MM.1S (cell line): ENCODE measurements at regions not wholly inside any gene's neighbourhood (a gene's known extent, or its start where the extent isn't known, plus 50 kb on each side); places are given as distances from the start of the nearest gene placed in this dataset.

Experiments
- DNase-seq: peaks from one replicate; pipeline ENCODE4 v3.0.0-alpha.2; 2015
- H2AFZ ChIP-seq: fragments of 300-600 bp; sonication (generic); 2 replicates; pipeline ENCODE4 v1.6.0; 2016; ENCODE audit warnings: antibody characterized with exemption, low read length
- H3F3A ChIP-seq: fragments of 300-600 bp; sonication (generic); 2 replicates; pipeline ENCODE4 v1.6.1; 2016; ENCODE audit warnings: mild to moderate bottlenecking, antibody characterized with exemption, low read length, moderate library complexity, mixed read lengths; ENCODE audit not compliant: insufficient read depth
- H3K27ac ChIP-seq: fragments of 300-600 bp; sonication (generic); 2 replicates; pipeline ENCODE4 v1.5.1; 2016; ENCODE audit warnings: mild to moderate bottlenecking, low read length
- H3K27me3 ChIP-seq: fragments of 300-600 bp; sonication (generic); replicated peaks from 2 replicates; pipeline ENCODE4 v1.6.0; 2016; ENCODE audit warnings: low read length; ENCODE audit not compliant: insufficient read depth
- H3K36me3 ChIP-seq: fragments of 300-600 bp; sonication (generic); replicated peaks from 2 replicates; pipeline ENCODE4 v1.6.1; 2016; ENCODE audit warnings: mild to moderate bottlenecking, low read length, mixed read lengths; ENCODE audit not compliant: insufficient read depth
- H3K4me1 ChIP-seq: fragments of 300-600 bp; sonication (generic); 2 replicates; pipeline ENCODE4 v1.6.1; 2016; ENCODE audit warnings: low read length, mixed read lengths
- H3K4me2 ChIP-seq: fragments of 300-600 bp; sonication (generic); 2 replicates; pipeline ENCODE4 v1.6.0; 2016; ENCODE audit warnings: low read depth, low read length
- H3K4me3 ChIP-seq: fragments of 300-600 bp; sonication (generic); 2 replicates; pipeline ENCODE4 v1.5.1; 2016; ENCODE audit warnings: low read length, mixed read lengths
- H3K79me2 ChIP-seq: fragments of 300-600 bp; sonication (generic); 2 replicates; pipeline ENCODE4 v1.6.1; 2016; ENCODE audit warnings: mixed run types, low read length, mixed read lengths
- H3K9ac ChIP-seq: fragments of 300-600 bp; sonication (generic); 2 replicates; pipeline ENCODE4 v1.6.1; 2016; ENCODE audit warnings: low read length, mixed read lengths
- H3K9me2 ChIP-seq: fragments of 300-600 bp; sonication (generic); replicated peaks from 2 replicates; pipeline ENCODE4 v1.6.1; 2016; ENCODE audit warnings: mild to moderate bottlenecking, low read length, mixed read lengths; ENCODE audit not compliant: insufficient read depth
- H3K9me3 ChIP-seq: fragments of 300-600 bp; sonication (generic); replicated peaks from 2 replicates; pipeline ENCODE4 v1.6.1; 2016; ENCODE audit warnings: mild to moderate bottlenecking, low read length, mixed read lengths; ENCODE audit not compliant: insufficient read depth
- H4K20me1 ChIP-seq: fragments of 300-600 bp; sonication (generic); 2 replicates; pipeline ENCODE4 v1.6.1; 2016; ENCODE audit warnings: mild to moderate bottlenecking, low read length, moderate library complexity, mixed read lengths; ENCODE audit not compliant: insufficient read depth
- EZH2 ChIP-seq: fragments of 300-600 bp; sonication (generic); optimal IDR thresholded peaks from 2 replicates; pipeline ENCODE3; 2017; ENCODE audit warnings: low read depth, mild to moderate bottlenecking, antibody characterized with exemption, low read length, mixed read lengths
- EZH2phosphoT487 ChIP-seq: fragments of 300-600 bp; sonication (generic); IDR thresholded peaks from 2 replicates; pipeline ENCODE4 v1.6.1; 2018; ENCODE audit warnings: antibody characterized with exemption, low read length
- TF ChIP-seq, protein P1 (sequence below): fragments of 300-600 bp; sonication (generic); IDR thresholded peaks from 2 replicates; pipeline ENCODE4 v1.5.1; 2016; ENCODE audit warnings: antibody characterized with exemption, low read length, mixed read lengths

DNA sequence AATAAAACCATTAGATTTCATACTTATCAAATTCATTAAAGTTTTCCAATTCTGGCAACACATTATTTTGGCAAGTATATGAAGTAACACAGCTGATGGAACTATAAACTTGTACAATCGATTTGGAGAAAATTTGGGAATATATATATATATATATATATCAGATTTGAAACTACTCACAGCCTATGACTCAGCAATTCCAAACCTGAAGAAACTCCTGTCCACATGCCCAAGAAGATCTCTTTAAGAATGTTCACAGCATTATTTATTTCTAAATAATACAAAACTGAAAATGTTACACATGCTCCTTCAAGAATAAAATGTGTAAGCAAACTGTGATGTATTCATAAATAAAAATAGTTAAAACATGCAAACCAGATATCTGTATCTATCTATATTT is 270.1 kb downstream of the TFAP2A start:
- TF ChIP-seq EZH2 (no peak), EZH2phosphoT487 (no peak)
- TF ChIP-seq, protein P1, sequence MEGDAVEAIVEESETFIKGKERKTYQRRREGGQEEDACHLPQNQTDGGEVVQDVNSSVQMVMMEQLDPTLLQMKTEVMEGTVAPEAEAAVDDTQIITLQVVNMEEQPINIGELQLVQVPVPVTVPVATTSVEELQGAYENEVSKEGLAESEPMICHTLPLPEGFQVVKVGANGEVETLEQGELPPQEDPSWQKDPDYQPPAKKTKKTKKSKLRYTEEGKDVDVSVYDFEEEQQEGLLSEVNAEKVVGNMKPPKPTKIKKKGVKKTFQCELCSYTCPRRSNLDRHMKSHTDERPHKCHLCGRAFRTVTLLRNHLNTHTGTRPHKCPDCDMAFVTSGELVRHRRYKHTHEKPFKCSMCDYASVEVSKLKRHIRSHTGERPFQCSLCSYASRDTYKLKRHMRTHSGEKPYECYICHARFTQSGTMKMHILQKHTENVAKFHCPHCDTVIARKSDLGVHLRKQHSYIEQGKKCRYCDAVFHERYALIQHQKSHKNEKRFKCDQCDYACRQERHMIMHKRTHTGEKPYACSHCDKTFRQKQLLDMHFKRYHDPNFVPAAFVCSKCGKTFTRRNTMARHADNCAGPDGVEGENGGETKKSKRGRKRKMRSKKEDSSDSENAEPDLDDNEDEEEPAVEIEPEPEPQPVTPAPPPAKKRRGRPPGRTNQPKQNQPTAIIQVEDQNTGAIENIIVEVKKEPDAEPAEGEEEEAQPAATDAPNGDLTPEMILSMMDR, result no peak
- DNase-seq, result no peak
- Histone ChIP-seq H4K20me1 (no peaks in the 10 kb centered on the region), H3K36me3 (no peaks in the 10 kb centered on the region), H3K79me2 (no peaks in the 10 kb centered on the region), H3K9me2 (no peaks in the 10 kb centered on the region), H3K4me2 (no peak overlapping the region), H3K4me1 (no peaks in the 10 kb centered on the region), H3K27ac (no peak overlapping the region), H3K27me3 (no peaks in the 10 kb centered on the region), H3F3A (no peaks in the 10 kb centered on the region), H3K9me3 (no peaks in the 10 kb centered on the region), H2AFZ (no peak overlapping the region), H3K4me3 (no peak overlapping the region), H3K9ac (no peak overlapping the region)

DNA sequence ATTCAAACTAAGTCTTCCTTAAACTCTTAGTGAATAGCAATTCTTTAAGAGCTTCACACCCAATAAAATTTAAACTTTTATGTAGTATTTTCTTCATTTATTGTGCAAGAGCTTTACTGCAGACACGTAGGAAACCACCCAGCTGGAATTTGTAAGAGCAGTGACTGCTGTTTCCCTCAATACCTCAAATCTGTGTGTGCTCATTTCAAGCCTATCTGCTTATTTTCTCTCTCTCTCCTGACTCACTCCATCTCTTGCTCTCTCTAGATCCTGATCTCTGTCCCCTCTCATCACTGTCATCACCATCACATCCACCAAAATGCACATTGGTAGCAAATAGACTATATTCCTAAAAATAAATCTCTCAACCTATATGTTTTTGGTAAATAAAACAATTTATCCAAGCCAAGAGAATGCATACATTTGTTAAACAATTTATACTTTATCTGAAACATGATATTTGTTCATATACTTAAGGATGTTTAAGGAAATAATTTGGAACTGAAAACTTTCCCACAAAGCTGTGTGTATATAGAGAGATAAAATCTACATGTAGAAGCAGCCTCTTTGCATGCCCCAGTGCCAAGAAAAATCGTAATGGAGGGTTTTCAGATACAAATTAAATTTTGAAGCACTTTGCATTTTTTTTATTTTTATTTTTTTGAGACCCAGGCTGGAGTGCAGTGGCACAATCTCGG is 273.0 kb downstream of the TFAP2A start:
- H3K4me1 ChIP-seq, result peaks cover 4% of the 10 kb centered on the region; the same call in 1 of the 2 replicates
- no peak for DNase-seq
- H3K9me2 ChIP-seq, result no peaks in the 10 kb centered on the region
- no peaks in the 10 kb centered on the region for H3K9me3 ChIP-seq
- no peaks in the 10 kb centered on the region for H3K36me3 ChIP-seq
- H3K4me3 ChIP-seq, result no peak overlapping the region
- H3K4me2 ChIP-seq, result no peak overlapping the region
- H3K9ac ChIP-seq, result no peak overlapping the region
- no peaks in the 10 kb centered on the region for H3F3A ChIP-seq
- TF ChIP-seq, protein P1, result no peak
- TF ChIP-seq EZH2 (no peak), EZH2phosphoT487 (no peak)
- no peaks in the 10 kb centered on the region for H3K27me3 ChIP-seq
- no peak overlapping the region for H2AFZ ChIP-seq
- no peak overlapping the region for H3K27ac ChIP-seq
- no peaks in the 10 kb centered on the region for H4K20me1 ChIP-seq
- H3K79me2 ChIP-seq, result no peaks in the 10 kb centered on the region

DNA sequence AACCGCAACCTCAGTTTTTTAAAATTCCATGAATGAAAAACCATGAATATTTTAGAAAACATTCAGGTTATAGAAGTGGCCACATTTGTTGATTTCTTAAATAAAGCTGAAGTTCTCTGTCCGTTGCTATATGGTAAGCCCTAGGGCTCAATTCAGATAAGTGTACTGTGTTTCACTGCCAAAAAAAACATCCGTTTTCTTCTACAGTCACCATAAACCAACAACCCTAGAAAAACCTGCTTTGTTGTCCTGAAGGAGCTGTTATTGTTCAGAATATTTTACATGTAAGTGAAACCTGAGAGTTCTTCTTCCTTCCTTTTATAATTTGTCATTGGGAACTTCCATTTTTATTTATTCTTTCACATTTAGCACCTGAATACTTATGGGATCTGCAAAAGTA is 274.1 kb downstream of the TFAP2A start:
- Histone ChIP-seq H3K9me3 (no peaks in the 10 kb centered on the region), H4K20me1 (no peaks in the 10 kb centered on the region), H3K9me2 (no peaks in the 10 kb centered on the region), H3K4me3 (no peak overlapping the region), H3K9ac (no peak overlapping the region), H3K36me3 (no peaks in the 10 kb centered on the region), H2AFZ (no peak overlapping the region), H3K4me2 (no peak overlapping the region), H3K4me1 (peaks cover 4% of the 10 kb centered on the region; the same call in 1 of the 2 replicates), H3F3A (no peaks in the 10 kb centered on the region), H3K27ac (no peak overlapping the region), H3K27me3 (no peaks in the 10 kb centered on the region), H3K79me2 (no peaks in the 10 kb centered on the region)
- TF ChIP-seq EZH2 (no peak), EZH2phosphoT487 (no peak)
- TF ChIP-seq, protein P1, result no peak
- DNase-seq, result no peak
